Epithelial cell of proximal tubule (primary cell): ENCODE measurements at regions not wholly inside any gene's neighbourhood (a gene's known extent, or its start where the extent isn't known, plus 50 kb on each side); places are given as distances from the start of the nearest gene placed in this dataset.
"Not testable (repeated sequence)": the region's sequence is repeated elsewhere in the genome, so short reads cannot be mapped to it uniquely, and the experiment has no call there.

ENCODE experiments used
- DNase-seq: peaks from one replicate; pipeline ENCODE4 v3.0.0-alpha.2; 2011; ENCODE audit warnings: low read depth
- H3K4me3 ChIP-seq: 2 replicates; pipeline ENCODE4 v1.5.1; 2011; ENCODE audit warnings: low read depth, mild to moderate bottlenecking, low read length
- CTCF ChIP-seq: conservative IDR thresholded peaks from 2 replicates; pipeline ENCODE4 v1.5.1; 2012; ENCODE audit warnings: low read depth, mild to moderate bottlenecking, low read length

GRCh38 chr9:110028271-110028670, 179.7 kb downstream of the C9orf152 start:
- no peak overlapping the region for H3K4me3 ChIP-seq
- TF ChIP-seq CTCF, result no peak
- no peak for DNase-seq

DNA sequence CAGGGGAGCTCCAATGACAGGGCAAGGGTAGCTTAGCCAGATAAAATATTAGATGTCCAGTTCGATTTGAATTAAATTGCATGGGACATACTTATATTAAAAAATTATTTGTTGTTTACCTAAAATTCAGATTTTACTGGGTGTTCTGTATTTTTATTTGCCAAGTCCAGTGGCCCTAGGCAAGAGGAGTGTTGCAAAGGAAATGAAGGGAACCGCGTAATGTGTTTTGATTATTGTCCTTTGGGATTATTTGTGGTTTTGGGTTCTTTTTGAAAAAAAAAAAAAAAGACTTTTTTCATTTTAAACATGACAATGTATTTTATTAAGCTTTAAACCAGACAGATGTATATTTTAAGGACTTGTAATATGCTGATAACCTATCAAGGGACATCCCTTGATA, 179.3 kb downstream of the C9orf152 start:
- no peak for DNase-seq
- no peak for TF ChIP-seq CTCF
- H3K4me3 ChIP-seq, result no peak overlapping the region

DNA sequence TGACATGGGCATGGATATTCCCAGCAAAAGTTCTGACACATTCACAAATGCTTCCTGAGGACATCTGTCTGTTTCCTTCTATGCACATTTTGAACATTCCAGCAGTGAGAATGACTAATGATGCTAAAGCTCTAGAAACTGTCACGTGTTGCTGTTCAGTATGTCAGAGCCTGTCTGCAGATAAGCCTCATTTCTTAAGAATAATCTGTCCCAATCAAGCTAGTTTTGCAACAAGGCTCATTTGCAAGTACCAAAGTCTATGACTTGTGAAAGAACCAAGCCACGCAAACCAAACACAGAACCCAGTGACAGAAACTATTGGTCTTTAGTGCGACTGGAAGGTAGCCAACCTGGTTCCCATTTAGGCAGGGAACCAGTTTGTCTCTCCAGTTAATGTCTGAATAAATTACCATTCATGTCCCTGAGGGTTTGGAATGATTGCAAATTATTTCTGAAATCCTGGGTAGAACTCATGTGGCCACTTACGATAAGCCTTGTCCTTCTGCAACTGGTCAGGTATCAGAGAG, 178.5 kb downstream of the C9orf152 start:
- no peak overlapping the region for H3K4me3 ChIP-seq
- no peak for TF ChIP-seq CTCF
- peak; percentile 97 for DNase-seq

DNA sequence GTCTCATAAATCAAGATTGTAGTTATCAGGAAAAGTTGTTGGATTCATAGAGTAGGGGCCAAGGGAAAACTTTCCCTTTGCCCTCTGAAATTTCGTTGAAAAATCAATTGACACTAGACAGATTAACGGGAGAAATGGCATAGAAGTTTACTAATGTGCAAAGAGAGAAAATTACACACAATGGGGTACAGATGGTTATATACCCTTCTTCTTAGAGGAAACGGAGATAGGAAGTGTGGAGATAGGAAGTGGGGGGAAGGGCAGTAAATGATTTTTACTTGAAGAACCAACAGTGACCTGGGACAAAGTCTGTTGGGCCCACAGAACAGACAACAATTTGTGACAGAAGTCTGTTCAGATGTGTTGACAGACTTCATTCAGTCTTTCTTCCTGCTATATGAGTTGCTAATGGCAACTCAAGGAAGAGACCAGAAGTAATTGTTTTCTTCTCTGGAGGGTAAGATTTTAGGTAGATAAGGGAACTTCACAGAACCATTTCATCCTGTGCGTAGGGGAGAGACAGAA, 177.9 kb downstream of the C9orf152 start:
- TF ChIP-seq CTCF, result no peak
- DNase-seq, result no peak
- no peak overlapping the region for H3K4me3 ChIP-seq

GRCh38 chr9:110030632-110031031, 177.3 kb downstream of the C9orf152 start:
- no peak overlapping the region for H3K4me3 ChIP-seq
- no peak for TF ChIP-seq CTCF
- DNase-seq, result no peak

DNA sequence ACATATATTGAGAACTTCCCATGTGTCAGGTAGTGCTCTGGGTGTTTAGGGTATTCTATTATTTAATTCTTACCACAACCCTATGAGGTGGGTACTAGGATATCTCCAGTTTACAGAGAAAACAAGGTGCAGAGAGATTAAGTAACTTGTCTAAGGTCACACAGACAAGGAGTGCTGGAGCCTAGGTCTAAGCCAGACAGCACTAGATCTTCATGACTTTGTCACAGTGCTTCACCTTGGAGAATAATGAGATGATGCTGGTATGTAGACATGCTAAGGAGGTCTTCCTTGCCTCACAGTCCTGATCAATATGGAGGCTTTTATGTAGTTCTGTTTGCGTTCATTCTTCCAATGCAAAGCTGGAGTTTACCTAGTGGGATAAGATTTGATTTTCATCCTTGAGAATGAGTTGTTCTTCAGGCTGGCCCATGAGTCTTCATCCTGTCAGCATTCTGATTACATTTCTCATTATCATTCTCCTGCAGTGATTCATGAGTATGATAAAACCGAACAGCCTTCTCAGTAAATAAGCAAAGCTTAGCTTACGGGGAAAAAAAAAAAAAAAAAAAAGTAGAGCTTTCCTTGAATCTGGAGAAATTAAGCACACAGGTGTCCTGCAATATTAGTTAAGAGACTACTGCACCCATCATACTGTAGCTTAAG, 176.3 kb downstream of the C9orf152 start:
- peak; percentile 70 for DNase-seq
- TF ChIP-seq CTCF, result no peak
- no peak overlapping the region for H3K4me3 ChIP-seq

- not testable (repeated sequence) for H3K4me3 ChIP-seq, DNase-seq
Observed at GRCh38 chr9:110032532-110032931, 175.4 kb downstream of the C9orf152 start.
